Smooth muscle cell (in vitro differentiated cells): ENCODE measurements at regions not wholly inside any gene's neighbourhood (a gene's known extent, or its start where the extent isn't known, plus 50 kb on each side); places are given as distances from the start of the nearest gene placed in this dataset.

Experiments used
- DNase-seq: peaks from one replicate; lab custom pipeline; 2025; ENCODE audit not compliant: unreplicated experiment; lab: John Stamatoyannopoulos, UW
- H2AFZ ChIP-seq: fragments of 200-600 bp; sonication (generic); 2 replicates; pipeline ENCODE4 v1.6.0; 2016; ENCODE audit warnings: antibody characterized with exemption, low read depth, mild to moderate bottlenecking
- H3F3A ChIP-seq: fragments of 200-600 bp; sonication (generic); 2 replicates; pipeline ENCODE4 v1.6.0; 2017; ENCODE audit warnings: antibody characterized with exemption, low read depth
- H3K27ac ChIP-seq: fragments of 200-600 bp; sonication (generic); 2 replicates; pipeline ENCODE4 v1.5.1; 2016; ENCODE audit warnings: low read depth, mild to moderate bottlenecking
- H3K27me3 ChIP-seq: fragments of 200-600 bp; sonication (generic); 2 replicates; pipeline ENCODE4 v1.6.1; 2016; ENCODE audit warnings: low read depth, mild to moderate bottlenecking
- H3K36me3 ChIP-seq: fragments of 200-600 bp; sonication (generic); 2 replicates; pipeline ENCODE4 v1.5.1; 2016; ENCODE audit warnings: low read depth
- H3K4me1 ChIP-seq: fragments of 200-600 bp; sonication (generic); 2 replicates; pipeline ENCODE4 v1.5.1; 2016; ENCODE audit warnings: low read depth
- H3K4me2 ChIP-seq: fragments of 200-600 bp; sonication (generic); 2 replicates; pipeline ENCODE4 v1.6.0; 2016; ENCODE audit warnings: mild to moderate bottlenecking
- H3K4me3 ChIP-seq: fragments of 200-600 bp; sonication (generic); 2 replicates; pipeline ENCODE4 v1.5.1; 2016; ENCODE audit warnings: mild to moderate bottlenecking
- H3K79me2 ChIP-seq: fragments of 200-600 bp; sonication (generic); 2 replicates; pipeline ENCODE4 v1.6.0; 2016; ENCODE audit warnings: low read depth, mild to moderate bottlenecking
- H3K9ac ChIP-seq: fragments of 200-600 bp; sonication (generic); 2 replicates; pipeline ENCODE4 v1.6.0; 2016; ENCODE audit warnings: low read depth
- H3K9me3 ChIP-seq: fragments of 200-600 bp; sonication (generic); replicated peaks from 2 replicates; pipeline ENCODE4 v1.5.1; 2016; ENCODE audit warnings: low read depth
- H4K20me1 ChIP-seq: fragments of 200-600 bp; sonication (generic); 2 replicates; pipeline ENCODE4 v1.6.0; 2016; ENCODE audit warnings: low read depth
- WGBS: methylation state at CpG from one replicate; pipeline ENCODE4 v1.1.7; 2016; ENCODE audit warnings: low lambda C conversion rate; 5-methylcytosine and 5-hydroxymethylcytosine counted together
- TF ChIP-seq, protein P1 (sequence below): fragments of 200-600 bp; sonication (generic); IDR thresholded peaks from 2 replicates; pipeline ENCODE4 v1.5.1; 2017; ENCODE audit warnings: borderline replicate concordance, mild to moderate bottlenecking, antibody characterized with exemption; ENCODE audit not compliant: insufficient read depth, poor library complexity, severe bottlenecking

GRCh38 chr9:29637471-29638237 is 2064.4 kb upstream of the C9orf72 start:
- no peak for DNase-seq
- WGBS: 53% methylated on average over 3 of the region's 3 CpGs
- Histone ChIP-seq H3F3A (peaks cover 3% of the 10 kb centered on the region), H3K9ac (no peak overlapping the region), H3K4me1 (no peaks in the 10 kb centered on the region), H3K36me3 (no peaks in the 10 kb centered on the region), H3K9me3 (no peaks in the 10 kb centered on the region), H3K4me3 (no peak overlapping the region), H3K79me2 (no peaks in the 10 kb centered on the region), H3K4me2 (no peak overlapping the region), H4K20me1 (no peaks in the 10 kb centered on the region), H3K27me3 (no peaks in the 10 kb centered on the region), H3K27ac (no peak overlapping the region), H2AFZ (no peak overlapping the region)
- TF ChIP-seq, protein P1, sequence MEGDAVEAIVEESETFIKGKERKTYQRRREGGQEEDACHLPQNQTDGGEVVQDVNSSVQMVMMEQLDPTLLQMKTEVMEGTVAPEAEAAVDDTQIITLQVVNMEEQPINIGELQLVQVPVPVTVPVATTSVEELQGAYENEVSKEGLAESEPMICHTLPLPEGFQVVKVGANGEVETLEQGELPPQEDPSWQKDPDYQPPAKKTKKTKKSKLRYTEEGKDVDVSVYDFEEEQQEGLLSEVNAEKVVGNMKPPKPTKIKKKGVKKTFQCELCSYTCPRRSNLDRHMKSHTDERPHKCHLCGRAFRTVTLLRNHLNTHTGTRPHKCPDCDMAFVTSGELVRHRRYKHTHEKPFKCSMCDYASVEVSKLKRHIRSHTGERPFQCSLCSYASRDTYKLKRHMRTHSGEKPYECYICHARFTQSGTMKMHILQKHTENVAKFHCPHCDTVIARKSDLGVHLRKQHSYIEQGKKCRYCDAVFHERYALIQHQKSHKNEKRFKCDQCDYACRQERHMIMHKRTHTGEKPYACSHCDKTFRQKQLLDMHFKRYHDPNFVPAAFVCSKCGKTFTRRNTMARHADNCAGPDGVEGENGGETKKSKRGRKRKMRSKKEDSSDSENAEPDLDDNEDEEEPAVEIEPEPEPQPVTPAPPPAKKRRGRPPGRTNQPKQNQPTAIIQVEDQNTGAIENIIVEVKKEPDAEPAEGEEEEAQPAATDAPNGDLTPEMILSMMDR: no peak

GRCh38 chr9:29640507-29640906 is 2067.2 kb upstream of the C9orf72 start:
- Histone ChIP-seq H3K9ac (no peak overlapping the region), H3K4me1 (no peaks in the 10 kb centered on the region), H3F3A (peaks cover 3% of the 10 kb centered on the region), H4K20me1 (no peaks in the 10 kb centered on the region), H3K4me3 (no peak overlapping the region), H3K9me3 (no peaks in the 10 kb centered on the region), H2AFZ (no peak overlapping the region), H3K36me3 (no peaks in the 10 kb centered on the region), H3K27me3 (no peaks in the 10 kb centered on the region), H3K4me2 (no peak overlapping the region), H3K79me2 (no peaks in the 10 kb centered on the region), H3K27ac (peak overlapping the region; percentile 52)
- WGBS: 63% methylated on average over 2 of the region's 2 CpGs
- TF ChIP-seq, protein P1: no peak
- DNase-seq: no peak

GRCh38 chr9:29644514-29644913 is 2071.2 kb upstream of the C9orf72 start:
- Histone ChIP-seq H3K79me2 (no peaks in the 10 kb centered on the region), H3K4me1 (no peaks in the 10 kb centered on the region), H2AFZ (no peak overlapping the region), H3K27ac (no peak overlapping the region), H3K4me3 (no peak overlapping the region), H4K20me1 (no peaks in the 10 kb centered on the region), H3K27me3 (no peaks in the 10 kb centered on the region), H3K9me3 (no peaks in the 10 kb centered on the region), H3K4me2 (no peak overlapping the region), H3K36me3 (no peaks in the 10 kb centered on the region), H3K9ac (no peak overlapping the region), H3F3A (peaks cover 3% of the 10 kb centered on the region)
- TF ChIP-seq, protein P1: no peak
- no peak for DNase-seq

GRCh38 chr9:29647451-29647850 is 2074.2 kb upstream of the C9orf72 start:
- no peaks in the 10 kb centered on the region for H3K27me3 ChIP-seq
- no peaks in the 10 kb centered on the region for H3K79me2 ChIP-seq
- no peaks in the 10 kb centered on the region for H4K20me1 ChIP-seq
- no peak overlapping the region for H3K27ac ChIP-seq
- H3K36me3 ChIP-seq: no peaks in the 10 kb centered on the region
- TF ChIP-seq, protein P1: no peak
- H3K4me1 ChIP-seq: no peaks in the 10 kb centered on the region
- H3F3A ChIP-seq: no peaks in the 10 kb centered on the region
- no peak overlapping the region for H3K4me2 ChIP-seq
- no peak overlapping the region for H3K9ac ChIP-seq
- H2AFZ ChIP-seq: no peak overlapping the region
- H3K9me3 ChIP-seq: no peaks in the 10 kb centered on the region
- DNase-seq: no peak
- no peak overlapping the region for H3K4me3 ChIP-seq
